DOHH2 (cell line): ENCODE measurements at regions not wholly inside any gene's neighbourhood (a gene's known extent, or its start where the extent isn't known, plus 50 kb on each side); places are given as distances from the start of the nearest gene placed in this dataset.

Experiments
- H3F3A ChIP-seq: fragments of 200-600 bp; sonication (generic), shearing (Covaris generic); 2 replicates; pipeline ENCODE4 v1.6.0; 2016; ENCODE audit warnings: antibody characterized with exemption, mild to moderate bottlenecking; ENCODE audit not compliant: control insufficient read depth, insufficient read depth
- H3K27ac ChIP-seq: fragments of 200-600 bp; sonication (generic); 2 replicates; pipeline ENCODE4 v1.5.1; 2014; ENCODE audit warnings: low read depth, mild to moderate bottlenecking, low read length, moderate library complexity
- H3K27me3 ChIP-seq: fragments of 200-600 bp; sonication (generic); 2 replicates; pipeline ENCODE4 v1.6.1; 2014; ENCODE audit warnings: mild to moderate bottlenecking, low read length, mixed read lengths; ENCODE audit not compliant: control insufficient read depth
- H3K36me3 ChIP-seq: fragments of 200-600 bp; sonication (generic); 2 replicates; pipeline ENCODE4 v1.6.1; 2014; ENCODE audit warnings: mild to moderate bottlenecking, low read length, moderate library complexity, mixed read lengths; ENCODE audit not compliant: control insufficient read depth
- H3K4me1 ChIP-seq: fragments of 200-600 bp; sonication (generic); 2 replicates; pipeline ENCODE4 v1.6.1; 2014; ENCODE audit warnings: mild to moderate bottlenecking, low read length, mixed read lengths; ENCODE audit not compliant: control insufficient read depth
- H3K4me2 ChIP-seq: fragments of 200-600 bp; sonication (generic); 2 replicates; pipeline ENCODE4 v1.6.0; 2014; ENCODE audit warnings: mild to moderate bottlenecking, low read length, moderate library complexity
- H3K4me3 ChIP-seq: fragments of 200-600 bp; sonication (generic); 2 replicates; pipeline ENCODE4 v1.5.1; 2014; ENCODE audit warnings: mild to moderate bottlenecking, low read length, mixed read lengths
- H3K79me2 ChIP-seq: fragments of 200-600 bp; sonication (generic); 2 replicates; pipeline ENCODE4 v1.6.1; 2014; ENCODE audit warnings: mild to moderate bottlenecking, low read length, mixed read lengths; ENCODE audit not compliant: control insufficient read depth
- H3K9me2 ChIP-seq: fragments of 200-600 bp; sonication (generic); replicated peaks from 2 replicates; pipeline ENCODE4 v1.6.1; 2014; ENCODE audit warnings: mild to moderate bottlenecking, low read length, mixed read lengths; ENCODE audit not compliant: control insufficient read depth
- H3K9me3 ChIP-seq: fragments of 200-600 bp; sonication (generic); 2 replicates; pipeline ENCODE4 v1.6.1; 2014; ENCODE audit warnings: antibody characterized with exemption, low read length, mixed read lengths; ENCODE audit not compliant: control insufficient read depth, insufficient read depth
- H4K20me1 ChIP-seq: fragments of 200-600 bp; sonication (generic); 2 replicates; pipeline ENCODE4 v1.6.0; 2014; ENCODE audit warnings: low read depth, mild to moderate bottlenecking, antibody characterized with exemption, low read length, moderate library complexity; ENCODE audit not compliant: control insufficient read depth, insufficient read depth
- EZH2phosphoT487 ChIP-seq: fragments of 200-600 bp; sonication (generic); IDR thresholded peaks from 2 replicates; pipeline ENCODE4 v1.6.1; 2017; ENCODE audit warnings: borderline replicate concordance, mild to moderate bottlenecking, antibody characterized with exemption, low read length, moderate library complexity, mixed read lengths
- TF ChIP-seq, protein P1 (sequence below): fragments of 200-600 bp; sonication (generic); IDR thresholded peaks from one replicate; pipeline ENCODE4 v1.5.1; 2014; ENCODE audit warnings: antibody characterized with exemption, mild to moderate bottlenecking, low read depth, low read length; ENCODE audit not compliant: poor library complexity, severe bottlenecking

DNA sequence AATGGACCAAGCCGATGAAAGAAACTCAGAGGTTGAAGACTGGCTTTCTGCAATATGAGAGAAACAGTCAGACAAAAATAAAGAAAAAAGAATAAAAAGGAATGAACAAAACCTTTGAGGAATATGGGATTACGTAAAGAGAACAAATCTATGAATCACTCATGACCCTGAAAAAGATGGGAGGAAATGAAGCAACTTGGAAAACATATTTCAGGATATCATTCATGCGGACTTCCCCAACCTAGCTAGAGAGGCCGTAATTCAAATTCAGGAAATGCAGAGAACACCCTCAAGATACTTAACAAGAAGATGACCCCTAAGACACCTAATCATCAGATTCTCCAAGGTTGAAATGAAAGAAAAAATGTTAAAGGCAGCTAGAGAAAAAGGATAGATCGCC lies 705.3 kb upstream of the CHRM3 start:
- no peak overlapping the region for H3K4me3 ChIP-seq
- H3K36me3 ChIP-seq = no peaks in the 10 kb centered on the region
- no peaks in the 10 kb centered on the region for H4K20me1 ChIP-seq
- no peak for TF ChIP-seq EZH2phosphoT487
- TF ChIP-seq, protein P1, sequence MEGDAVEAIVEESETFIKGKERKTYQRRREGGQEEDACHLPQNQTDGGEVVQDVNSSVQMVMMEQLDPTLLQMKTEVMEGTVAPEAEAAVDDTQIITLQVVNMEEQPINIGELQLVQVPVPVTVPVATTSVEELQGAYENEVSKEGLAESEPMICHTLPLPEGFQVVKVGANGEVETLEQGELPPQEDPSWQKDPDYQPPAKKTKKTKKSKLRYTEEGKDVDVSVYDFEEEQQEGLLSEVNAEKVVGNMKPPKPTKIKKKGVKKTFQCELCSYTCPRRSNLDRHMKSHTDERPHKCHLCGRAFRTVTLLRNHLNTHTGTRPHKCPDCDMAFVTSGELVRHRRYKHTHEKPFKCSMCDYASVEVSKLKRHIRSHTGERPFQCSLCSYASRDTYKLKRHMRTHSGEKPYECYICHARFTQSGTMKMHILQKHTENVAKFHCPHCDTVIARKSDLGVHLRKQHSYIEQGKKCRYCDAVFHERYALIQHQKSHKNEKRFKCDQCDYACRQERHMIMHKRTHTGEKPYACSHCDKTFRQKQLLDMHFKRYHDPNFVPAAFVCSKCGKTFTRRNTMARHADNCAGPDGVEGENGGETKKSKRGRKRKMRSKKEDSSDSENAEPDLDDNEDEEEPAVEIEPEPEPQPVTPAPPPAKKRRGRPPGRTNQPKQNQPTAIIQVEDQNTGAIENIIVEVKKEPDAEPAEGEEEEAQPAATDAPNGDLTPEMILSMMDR = no peak
- H3K79me2 ChIP-seq = no peaks in the 10 kb centered on the region
- no peaks in the 10 kb centered on the region for H3K27me3 ChIP-seq
- H3K27ac ChIP-seq = no peak overlapping the region
- H3K4me1 ChIP-seq = no peaks in the 10 kb centered on the region
- no peaks in the 10 kb centered on the region for H3K9me3 ChIP-seq
- no peaks in the 10 kb centered on the region for H3K9me2 ChIP-seq
- H3F3A ChIP-seq = no peaks in the 10 kb centered on the region
- no peak overlapping the region for H3K4me2 ChIP-seq

DNA sequence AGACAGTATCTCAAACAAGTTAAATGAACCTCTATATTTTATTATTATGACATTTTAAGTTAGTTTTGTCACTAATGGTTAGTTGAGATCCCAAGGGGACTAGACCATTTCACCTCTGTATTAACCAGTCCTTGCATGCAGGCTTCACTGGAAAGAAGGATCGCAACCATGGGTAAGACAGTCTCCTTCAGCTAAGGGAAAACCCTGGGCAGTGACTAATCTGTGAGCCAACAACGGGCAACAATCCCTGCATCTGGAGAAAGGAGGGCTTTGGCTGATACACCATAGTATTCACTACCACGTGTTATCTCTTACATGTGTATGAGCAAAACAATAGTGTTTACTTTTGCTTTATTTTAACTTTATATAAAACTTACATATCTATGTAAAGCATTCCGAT lies 708.8 kb upstream of the CHRM3 start:
- H3F3A ChIP-seq = no peaks in the 10 kb centered on the region
- no peaks in the 10 kb centered on the region for H3K36me3 ChIP-seq
- H3K27ac ChIP-seq = no peak overlapping the region
- no peaks in the 10 kb centered on the region for H3K79me2 ChIP-seq
- H3K27me3 ChIP-seq = no peaks in the 10 kb centered on the region
- no peak overlapping the region for H3K4me2 ChIP-seq
- H4K20me1 ChIP-seq = no peaks in the 10 kb centered on the region
- no peaks in the 10 kb centered on the region for H3K9me2 ChIP-seq
- H3K4me1 ChIP-seq = no peaks in the 10 kb centered on the region
- H3K9me3 ChIP-seq = no peaks in the 10 kb centered on the region
- TF ChIP-seq EZH2phosphoT487 = no peak
- TF ChIP-seq, protein P1 = no peak
- no peak overlapping the region for H3K4me3 ChIP-seq

DNA sequence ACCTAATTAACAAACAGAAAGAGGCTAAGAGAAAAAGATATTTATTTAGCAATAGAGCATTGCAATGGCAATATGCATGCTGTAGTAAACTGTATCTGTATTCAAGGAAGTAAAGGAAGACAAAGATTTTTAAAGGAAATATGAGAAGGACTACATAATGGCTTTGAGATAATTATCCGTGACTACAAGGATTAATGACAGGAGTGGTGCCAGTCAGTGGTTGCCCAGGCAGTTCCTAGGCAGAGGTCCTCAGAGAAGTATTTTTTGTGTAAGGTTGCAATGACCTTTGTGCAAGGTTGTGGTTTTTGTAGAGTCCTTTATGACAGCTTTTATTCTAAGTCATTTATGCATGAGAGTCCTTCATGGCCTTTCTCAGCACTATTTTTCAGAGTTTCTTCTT lies 711.1 kb upstream of the CHRM3 start:
- Histone ChIP-seq H3K4me2 (no peak overlapping the region), H3K9me2 (no peaks in the 10 kb centered on the region), H3K36me3 (no peaks in the 10 kb centered on the region), H3K27me3 (no peaks in the 10 kb centered on the region), H3K79me2 (no peaks in the 10 kb centered on the region), H3K9me3 (no peaks in the 10 kb centered on the region), H3K4me1 (no peaks in the 10 kb centered on the region), H3K27ac (no peak overlapping the region), H3K4me3 (no peak overlapping the region), H4K20me1 (no peaks in the 10 kb centered on the region), H3F3A (no peaks in the 10 kb centered on the region)
- TF ChIP-seq, protein P1 = no peak
- no peak for TF ChIP-seq EZH2phosphoT487

DNA sequence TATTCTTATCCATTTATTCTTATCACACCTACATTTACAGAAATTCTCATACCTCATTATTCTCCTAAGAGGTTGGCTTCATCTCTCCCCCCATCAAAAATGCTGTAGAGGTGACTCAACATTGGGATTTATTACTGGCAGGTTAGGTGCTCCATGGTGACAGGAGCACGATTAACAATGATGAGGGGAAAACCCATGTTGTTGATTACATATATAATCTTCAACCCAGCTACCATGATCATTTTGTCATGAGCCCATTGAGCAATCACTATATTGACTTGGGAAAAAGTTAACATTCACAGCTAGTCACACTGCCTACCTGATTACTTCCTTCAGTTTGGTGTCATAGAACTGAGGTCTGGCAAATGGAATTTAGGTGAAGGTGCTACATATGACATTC lies 712.1 kb upstream of the CHRM3 start:
- Histone ChIP-seq H4K20me1 (no peaks in the 10 kb centered on the region), H3F3A (no peaks in the 10 kb centered on the region), H3K4me3 (no peak overlapping the region), H3K9me2 (no peaks in the 10 kb centered on the region), H3K36me3 (no peaks in the 10 kb centered on the region), H3K9me3 (no peaks in the 10 kb centered on the region), H3K27me3 (no peaks in the 10 kb centered on the region), H3K27ac (no peak overlapping the region), H3K4me1 (no peaks in the 10 kb centered on the region), H3K4me2 (no peak overlapping the region), H3K79me2 (no peaks in the 10 kb centered on the region)
- TF ChIP-seq, protein P1 = no peak
